ENCODE measurements at regions not wholly inside any gene's neighbourhood (a gene's known extent, or its start where the extent isn't known, plus 50 kb on each side); places are given as distances from the start of the nearest gene placed in this dataset.

GRCh38 chr1:29912425-29912824, 676.1 kb downstream of the PTPRU start:
- Histone ChIP-seq H3K4me3 (no peak overlapping the region), H3K4me1 (no peaks in the 10 kb centered on the region), H3K27ac (no peak overlapping the region), H3K9me3 (replicated peaks) (no peaks in the 10 kb centered on the region; the same call in 1 of the 2 replicates), H3K27me3 (peaks cover 14% of the 10 kb centered on the region; the same call in 1 of the 2 replicates), H3K36me3 (no peaks in the 10 kb centered on the region)
- DNase-seq = peak in 1 of 2 experiments; percentile 11

GRCh38 chr1:29909962-29910361, 673.6 kb downstream of the PTPRU start:
- no peak for DNase-seq
- H3K4me1 ChIP-seq = no peaks in the 10 kb centered on the region
- H3K36me3 ChIP-seq = no peaks in the 10 kb centered on the region
- peaks cover 14% of the 10 kb centered on the region; the same call in 1 of the 2 replicates for H3K27me3 ChIP-seq
- no peaks in the 10 kb centered on the region for H3K9me3 ChIP-seq (replicated peaks)
- no peak overlapping the region for H3K4me3 ChIP-seq
- H3K27ac ChIP-seq = no peak overlapping the region

GRCh38 chr1:29907596-29907995, 671.3 kb downstream of the PTPRU start:
- Histone ChIP-seq H3K36me3 (no peaks in the 10 kb centered on the region), H3K27me3 (peaks cover 14% of the 10 kb centered on the region; the same call in 1 of the 2 replicates), H3K27ac (no peak overlapping the region), H3K4me3 (no peak overlapping the region), H3K9me3 (replicated peaks) (no peaks in the 10 kb centered on the region), H3K4me1 (no peaks in the 10 kb centered on the region)
- DNase-seq = no peak

- no peaks in the 10 kb centered on the region for H3K4me1 ChIP-seq
- no peak overlapping the region for H3K27ac ChIP-seq
- H3K4me3 ChIP-seq = no peak overlapping the region
- no peaks in the 10 kb centered on the region for H3K36me3 ChIP-seq
- no peak for DNase-seq
- H3K9me3 ChIP-seq (replicated peaks) = no peaks in the 10 kb centered on the region
- H3K27me3 ChIP-seq = peaks cover 14% of the 10 kb centered on the region; the same call in 1 of the 2 replicates
Observed at GRCh38 chr1:29906927-29907326, 670.6 kb downstream of the PTPRU start.

- H3K4me3 ChIP-seq = no peak overlapping the region
- H3K4me1 ChIP-seq = no peaks in the 10 kb centered on the region
- DNase-seq = no peak
- H3K27ac ChIP-seq = no peak overlapping the region
- no peaks in the 10 kb centered on the region for H3K9me3 ChIP-seq (replicated peaks)
- peaks cover 9% of the 10 kb centered on the region; the same call in 1 of the 2 replicates for H3K27me3 ChIP-seq
- no peaks in the 10 kb centered on the region for H3K36me3 ChIP-seq
Observed at GRCh38 chr1:29903548-29904166, 667.3 kb downstream of the PTPRU start.

GRCh38 chr1:29901624-29902325, 665.5 kb downstream of the PTPRU start:
- H3K27ac ChIP-seq = no peak overlapping the region
- H3K27me3 ChIP-seq = peaks cover 10% of the 10 kb centered on the region; the same call in 1 of the 2 replicates

GRCh38 chr1:29900712-29901111, 664.4 kb downstream of the PTPRU start:
- DNase-seq = no peak
- Histone ChIP-seq H3K27me3 (peaks cover 13% of the 10 kb centered on the region; the same call in 1 of the 2 replicates), H3K27ac (no peak overlapping the region)

More at GRCh38 chr1:29901624-29902325, 665.5 kb downstream of the PTPRU start:
- Histone ChIP-seq H3K4me3 (no peak overlapping the region), H3K4me1 (no peaks in the 10 kb centered on the region), H3K36me3 (no peaks in the 10 kb centered on the region), H3K9me3 (replicated peaks) (no peaks in the 10 kb centered on the region)
- DNase-seq = no peak

GRCh38 chr1:29900104-29900679, 663.9 kb downstream of the PTPRU start:
- no peaks in the 10 kb centered on the region for H3K9me3 ChIP-seq (replicated peaks)
- H3K36me3 ChIP-seq = no peaks in the 10 kb centered on the region
- peaks cover 13% of the 10 kb centered on the region; the same call in 1 of the 2 replicates for H3K27me3 ChIP-seq
- H3K4me1 ChIP-seq = no peaks in the 10 kb centered on the region
- no peak for DNase-seq
- no peak overlapping the region for H3K27ac ChIP-seq
- no peak overlapping the region for H3K4me3 ChIP-seq

More at GRCh38 chr1:29900712-29901111, 664.4 kb downstream of the PTPRU start:
- Histone ChIP-seq H3K9me3 (replicated peaks) (no peaks in the 10 kb centered on the region), H3K36me3 (no peaks in the 10 kb centered on the region), H3K4me3 (no peak overlapping the region), H3K4me1 (no peaks in the 10 kb centered on the region)

GRCh38 chr1:29896791-29897714, 660.7 kb downstream of the PTPRU start:
- DNase-seq = no peak
- Histone ChIP-seq H3K4me1 (no peaks in the 10 kb centered on the region), H3K9me3 (replicated peaks) (no peaks in the 10 kb centered on the region), H3K36me3 (no peaks in the 10 kb centered on the region), H3K27me3 (peaks cover 21% of the 10 kb centered on the region; the same call in 1 of the 2 replicates), H3K4me3 (no peak overlapping the region), H3K27ac (no peak overlapping the region)

- no peak for DNase-seq
- Histone ChIP-seq H3K27me3 (peaks cover 21% of the 10 kb centered on the region; the same call in 1 of the 2 replicates), H3K9me3 (replicated peaks) (no peaks in the 10 kb centered on the region), H3K4me1 (no peaks in the 10 kb centered on the region), H3K36me3 (no peaks in the 10 kb centered on the region), H3K4me3 (no peak overlapping the region), H3K27ac (no peak overlapping the region)
Observed at GRCh38 chr1:29896300-29896699, 660.0 kb downstream of the PTPRU start.

- Histone ChIP-seq H3K36me3 (no peaks in the 10 kb centered on the region), H3K27me3 (peaks cover 21% of the 10 kb centered on the region; the same call in 1 of the 2 replicates), H3K27ac (no peak overlapping the region), H3K4me1 (no peaks in the 10 kb centered on the region), H3K4me3 (no peak overlapping the region), H3K9me3 (replicated peaks) (no peaks in the 10 kb centered on the region)
- no peak for DNase-seq
Observed at GRCh38 chr1:29895201-29895600, 658.9 kb downstream of the PTPRU start.

GRCh38 chr1:29894311-29894710, 658.0 kb downstream of the PTPRU start:
- Histone ChIP-seq H3K27ac (no peak overlapping the region), H3K27me3 (peaks cover 17% of the 10 kb centered on the region; the same call in 1 of the 2 replicates), H3K9me3 (replicated peaks) (no peaks in the 10 kb centered on the region), H3K36me3 (no peaks in the 10 kb centered on the region), H3K4me1 (no peaks in the 10 kb centered on the region), H3K4me3 (no peak overlapping the region)
- no peak for DNase-seq

- Histone ChIP-seq H3K27me3 (peaks cover 17% of the 10 kb centered on the region; the same call in 1 of the 2 replicates), H3K36me3 (no peaks in the 10 kb centered on the region), H3K27ac (no peak overlapping the region), H3K9me3 (replicated peaks) (no peaks in the 10 kb centered on the region), H3K4me1 (no peaks in the 10 kb centered on the region), H3K4me3 (no peak overlapping the region)
- no peak for DNase-seq
Observed at GRCh38 chr1:29893806-29894205, 657.5 kb downstream of the PTPRU start.

- peaks cover 17% of the 10 kb centered on the region; the same call in 1 of the 2 replicates for H3K27me3 ChIP-seq
- no peak overlapping the region for H3K4me3 ChIP-seq
- H3K27ac ChIP-seq = no peak overlapping the region
- H3K36me3 ChIP-seq = no peaks in the 10 kb centered on the region
- no peaks in the 10 kb centered on the region for H3K4me1 ChIP-seq
- H3K9me3 ChIP-seq (replicated peaks) = no peaks in the 10 kb centered on the region
- DNase-seq = no peak
Observed at GRCh38 chr1:29893046-29893723, 656.9 kb downstream of the PTPRU start.
